ENCODE measurements at regions not wholly inside any gene's neighbourhood (a gene's known extent, or its start where the extent isn't known, plus 50 kb on each side); places are given as distances from the start of the nearest gene placed in this dataset.

GRCh38 chr20:40579701-40580100 lies 109.3 kb downstream of the MAFB start:
- no peak for DNase-seq (ENCODE audit: insufficient read length, low spot score)
- TF ChIP-seq PAX5 (IDR thresholded peaks at IDR 0.05; ENCODE audit: insufficient read depth, low read length, severe bottlenecking) (no peak), POLR2AphosphoS5 (IDR thresholded peaks at IDR 0.05; ENCODE audit: low read depth, low read length) (no peak), POU2F2 (IDR thresholded peaks at IDR 0.05; ENCODE audit: low read depth, low read length) (no peak), SPI1 (IDR thresholded peaks at IDR 0.05; ENCODE audit: low read depth, low read length) (no peak), POLR2A (IDR thresholded peaks at IDR 0.05; ENCODE audit: low read depth, low read length) (no peak), TAF1 (IDR thresholded peaks at IDR 0.05; ENCODE audit: low read depth, low read length) (no peak)
- no peak for FAIRE-seq

- DNase-seq (ENCODE audit: insufficient read length, low spot score) (no peak), FAIRE-seq (no peak)
- TF ChIP-seq POLR2A (IDR thresholded peaks at IDR 0.05; ENCODE audit: low read depth, low read length): no peak
- TF ChIP-seq PAX5 (IDR thresholded peaks at IDR 0.05; ENCODE audit: insufficient read depth, low read length, severe bottlenecking): no peak
- no peak for TF ChIP-seq TAF1 (IDR thresholded peaks at IDR 0.05; ENCODE audit: low read depth, low read length)
- no peak for TF ChIP-seq POU2F2 (IDR thresholded peaks at IDR 0.05; ENCODE audit: low read depth, low read length)
- no peak for TF ChIP-seq POLR2AphosphoS5 (IDR thresholded peaks at IDR 0.05; ENCODE audit: low read depth, low read length)
- no peak for TF ChIP-seq SPI1 (IDR thresholded peaks at IDR 0.05; ENCODE audit: low read depth, low read length)
Observed at GRCh38 chr20:40578961-40579360, 110.1 kb downstream of the MAFB start.

- FAIRE-seq: no peak
- no peak for DNase-seq (ENCODE audit: insufficient read length, low spot score)
- no peak for TF ChIP-seq POLR2A (IDR thresholded peaks at IDR 0.05; ENCODE audit: low read depth, low read length)
- TF ChIP-seq POLR2AphosphoS5 (IDR thresholded peaks at IDR 0.05; ENCODE audit: low read depth, low read length): no peak
- TF ChIP-seq TAF1 (IDR thresholded peaks at IDR 0.05; ENCODE audit: low read depth, low read length): no peak
- TF ChIP-seq SPI1 (IDR thresholded peaks at IDR 0.05; ENCODE audit: low read depth, low read length): no peak
Observed at GRCh38 chr20:40575851-40576250, 113.2 kb downstream of the MAFB start.

- no peak for TF ChIP-seq TAF1 (IDR thresholded peaks at IDR 0.05; ENCODE audit: low read depth, low read length)
- FAIRE-seq (no peak), DNase-seq (ENCODE audit: insufficient read length, low spot score) (no peak)
Observed at GRCh38 chr20:40572251-40572650, 116.8 kb downstream of the MAFB start.

GRCh38 chr20:40571639-40572038 lies 117.4 kb downstream of the MAFB start:
- DNase-seq (ENCODE audit: insufficient read length, low spot score) (no peak), FAIRE-seq (no peak)
- TF ChIP-seq SPI1 (IDR thresholded peaks at IDR 0.05; ENCODE audit: low read depth, low read length): no peak
- TF ChIP-seq POU2F2 (IDR thresholded peaks at IDR 0.05; ENCODE audit: low read depth, low read length): no peak
- no peak for TF ChIP-seq POLR2A (IDR thresholded peaks at IDR 0.05; ENCODE audit: low read depth, low read length)
- TF ChIP-seq PAX5 (IDR thresholded peaks at IDR 0.05; ENCODE audit: insufficient read depth, low read length, severe bottlenecking): no peak
- TF ChIP-seq TAF1 (IDR thresholded peaks at IDR 0.05; ENCODE audit: low read depth, low read length): no peak
- TF ChIP-seq POLR2AphosphoS5 (IDR thresholded peaks at IDR 0.05; ENCODE audit: low read depth, low read length): no peak

- FAIRE-seq: no peak
- DNase-seq (ENCODE audit: insufficient read length, low spot score): no peak
- no peak for TF ChIP-seq POU2F2 (IDR thresholded peaks at IDR 0.05; ENCODE audit: low read depth, low read length)
- TF ChIP-seq TAF1 (IDR thresholded peaks at IDR 0.05; ENCODE audit: low read depth, low read length): no peak
- no peak for TF ChIP-seq POLR2A (IDR thresholded peaks at IDR 0.05; ENCODE audit: low read depth, low read length)
- TF ChIP-seq SPI1 (IDR thresholded peaks at IDR 0.05; ENCODE audit: low read depth, low read length): no peak
- no peak for TF ChIP-seq PAX5 (IDR thresholded peaks at IDR 0.05; ENCODE audit: insufficient read depth, low read length, severe bottlenecking)
- no peak for TF ChIP-seq POLR2AphosphoS5 (IDR thresholded peaks at IDR 0.05; ENCODE audit: low read depth, low read length)
Observed at GRCh38 chr20:40568200-40568599, 120.8 kb downstream of the MAFB start.

- FAIRE-seq: no peak
- no peak for DNase-seq (ENCODE audit: insufficient read length, low spot score)
- TF ChIP-seq SPI1 (IDR thresholded peaks at IDR 0.05; ENCODE audit: low read depth, low read length) (no peak), PAX5 (IDR thresholded peaks at IDR 0.05; ENCODE audit: insufficient read depth, low read length, severe bottlenecking) (no peak), POLR2AphosphoS5 (IDR thresholded peaks at IDR 0.05; ENCODE audit: low read depth, low read length) (no peak), POU2F2 (IDR thresholded peaks at IDR 0.05; ENCODE audit: low read depth, low read length) (no peak), TAF1 (IDR thresholded peaks at IDR 0.05; ENCODE audit: low read depth, low read length) (no peak), POLR2A (IDR thresholded peaks at IDR 0.05; ENCODE audit: low read depth, low read length) (no peak)
Observed at GRCh38 chr20:40565682-40566040, 123.4 kb downstream of the MAFB start.

- FAIRE-seq (no peak), DNase-seq (ENCODE audit: insufficient read length, low spot score) (no peak)
- TF ChIP-seq POU2F2 (IDR thresholded peaks at IDR 0.05; ENCODE audit: low read depth, low read length): no peak
- TF ChIP-seq PAX5 (IDR thresholded peaks at IDR 0.05; ENCODE audit: insufficient read depth, low read length, severe bottlenecking): no peak
- TF ChIP-seq POLR2A (IDR thresholded peaks at IDR 0.05; ENCODE audit: low read depth, low read length): no peak
- TF ChIP-seq TAF1 (IDR thresholded peaks at IDR 0.05; ENCODE audit: low read depth, low read length): no peak
- TF ChIP-seq POLR2AphosphoS5 (IDR thresholded peaks at IDR 0.05; ENCODE audit: low read depth, low read length): no peak
- no peak for TF ChIP-seq SPI1 (IDR thresholded peaks at IDR 0.05; ENCODE audit: low read depth, low read length)
Observed at GRCh38 chr20:40565001-40565681, 123.9 kb downstream of the MAFB start.

- FAIRE-seq (no peak), DNase-seq (ENCODE audit: insufficient read length, low spot score) (no peak)
- TF ChIP-seq SPI1 (IDR thresholded peaks at IDR 0.05; ENCODE audit: low read depth, low read length): no peak
- no peak for TF ChIP-seq TAF1 (IDR thresholded peaks at IDR 0.05; ENCODE audit: low read depth, low read length)
- TF ChIP-seq PAX5 (IDR thresholded peaks at IDR 0.05; ENCODE audit: insufficient read depth, low read length, severe bottlenecking): no peak
- no peak for TF ChIP-seq POU2F2 (IDR thresholded peaks at IDR 0.05; ENCODE audit: low read depth, low read length)
- TF ChIP-seq POLR2AphosphoS5 (IDR thresholded peaks at IDR 0.05; ENCODE audit: low read depth, low read length): no peak
- TF ChIP-seq POLR2A (IDR thresholded peaks at IDR 0.05; ENCODE audit: low read depth, low read length): no peak
Observed at GRCh38 chr20:40563296-40563950, 125.6 kb downstream of the MAFB start.

- FAIRE-seq (no peak), DNase-seq (ENCODE audit: insufficient read length, low spot score) (no peak)
- TF ChIP-seq POU2F2 (IDR thresholded peaks at IDR 0.05; ENCODE audit: low read depth, low read length) (no peak), POLR2AphosphoS5 (IDR thresholded peaks at IDR 0.05; ENCODE audit: low read depth, low read length) (no peak), POLR2A (IDR thresholded peaks at IDR 0.05; ENCODE audit: low read depth, low read length) (no peak), SPI1 (IDR thresholded peaks at IDR 0.05; ENCODE audit: low read depth, low read length) (no peak), TAF1 (IDR thresholded peaks at IDR 0.05; ENCODE audit: low read depth, low read length) (no peak), PAX5 (IDR thresholded peaks at IDR 0.05; ENCODE audit: insufficient read depth, low read length, severe bottlenecking) (no peak)
Observed at GRCh38 chr20:40562031-40562430, 127.0 kb downstream of the MAFB start.

Measured in GM12891 (cell line).